Esophagus muscularis mucosa (tissue), 4 donors: ENCODE measurements at regions not wholly inside any gene's neighbourhood (a gene's known extent, or its start where the extent isn't known, plus 50 kb on each side); places are given as distances from the start of the nearest gene placed in this dataset.

Source experiments
- CTCF ChIP-seq, 3 experiments: fragments of 200-600 bp in 2 of 3; fragments of 450-650 bp in 1 of 3; sonication (generic) in 2 of 3; IDR thresholded peaks; one replicate each; pipeline ENCODE4 v1.5.1; 2017 to 2019; ENCODE audit warnings: antibody characterized with exemption in 3 of 3, mild to moderate bottlenecking in 2 of 3, moderate library complexity in 1 of 3
- EP300 ChIP-seq: sonication (generic); formaldehyde crosslinking; IDR thresholded peaks from one replicate; pipeline ENCODE4 v1.6.1; 2017; ENCODE audit warnings: antibody characterized with exemption
- POLR2A ChIP-seq: fragments of 450-650 bp; IDR thresholded peaks from one replicate; pipeline ENCODE4 v1.6.1; 2017; ENCODE audit warnings: antibody characterized with exemption, moderate library complexity, mild to moderate bottlenecking, low read depth
- POLR2AphosphoS5 ChIP-seq, 2 donors: sonication (generic); formaldehyde crosslinking; IDR thresholded peaks; one replicate each; pipeline ENCODE4 v1.6.1; 2017; ENCODE audit warnings: antibody characterized with exemption in 2 of 2

- TF ChIP-seq POLR2A (no peak), CTCF (IDR thresholded peaks at IDR 0.05) (no peak), POLR2AphosphoS5 (IDR thresholded peaks at IDR 0.05) (no peak), EP300 (no peak)
Measured at GRCh38 chr3:117705011-117705410, 995.4 kb downstream of the TUSC7 start.
